K562 (cell line): ENCODE measurements at regions not wholly inside any gene's neighbourhood (a gene's known extent, or its start where the extent isn't known, plus 50 kb on each side); places are given as distances from the start of the nearest gene placed in this dataset.

Source experiments
- CHD2 ChIP-seq: IDR thresholded peaks from 2 replicates; pipeline ENCODE4 v1.6.1; 2011; ENCODE audit warnings: low read depth, low read length
- ELF1 ChIP-seq: fragments of 200-800 bp; sonication (Bioruptor generic); IDR thresholded peaks from 2 replicates; pipeline ENCODE4 v1.6.1; 2016; ENCODE audit warnings: missing genetic modification characterization, missing compliant biosample characterization
- POLR2AphosphoS2 ChIP-seq: IDR thresholded peaks from 2 replicates; pipeline ENCODE4 v1.6.1; 2012; ENCODE audit warnings: low read length, improper control_type of control experiment
- TF ChIP-seq, protein P1 (sequence below): fragments of 450-650 bp; IDR thresholded peaks from 2 replicates; pipeline ENCODE4 v1.6.1; 2017; ENCODE audit warnings: mild to moderate bottlenecking, moderate library complexity

DNA sequence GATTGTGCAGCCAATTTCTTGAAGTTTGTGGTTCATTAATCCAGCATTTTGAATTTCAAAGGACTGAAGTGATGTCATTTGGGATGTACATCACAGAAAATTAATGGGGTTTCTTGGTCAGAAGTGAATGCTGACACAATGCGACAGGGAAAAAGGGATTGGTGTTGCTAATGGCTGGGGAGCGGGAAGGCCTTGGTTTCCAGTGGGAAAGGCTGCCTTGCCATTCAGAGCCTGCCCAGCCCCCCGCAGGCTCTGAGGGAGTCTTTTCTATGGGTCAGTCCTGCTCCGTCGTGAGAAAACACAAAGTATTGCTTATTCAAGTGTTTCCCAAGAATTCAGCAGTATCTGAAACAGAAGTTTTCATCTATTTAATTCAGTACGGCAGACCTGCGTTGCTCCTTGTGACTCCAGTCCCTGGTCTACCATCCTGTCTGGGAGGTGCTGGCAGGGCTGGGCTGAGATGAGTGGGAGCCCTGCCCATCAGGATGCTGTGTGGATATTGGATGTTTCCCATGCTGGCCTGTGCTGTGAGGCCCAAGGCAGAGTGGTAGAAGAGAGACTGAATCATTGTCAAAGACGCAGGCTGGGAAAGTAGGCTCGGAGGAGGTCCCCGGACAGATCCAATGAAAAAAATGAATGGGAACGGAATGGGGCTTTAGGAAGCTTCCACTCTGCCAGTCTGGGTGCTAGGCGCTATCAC, 111.2 kb upstream of the KLHL25 start:
- no peak for TF ChIP-seq ELF1 (tag)
- no peak for TF ChIP-seq POLR2AphosphoS2
- TF ChIP-seq CHD2, result no peak
- TF ChIP-seq, protein P1, sequence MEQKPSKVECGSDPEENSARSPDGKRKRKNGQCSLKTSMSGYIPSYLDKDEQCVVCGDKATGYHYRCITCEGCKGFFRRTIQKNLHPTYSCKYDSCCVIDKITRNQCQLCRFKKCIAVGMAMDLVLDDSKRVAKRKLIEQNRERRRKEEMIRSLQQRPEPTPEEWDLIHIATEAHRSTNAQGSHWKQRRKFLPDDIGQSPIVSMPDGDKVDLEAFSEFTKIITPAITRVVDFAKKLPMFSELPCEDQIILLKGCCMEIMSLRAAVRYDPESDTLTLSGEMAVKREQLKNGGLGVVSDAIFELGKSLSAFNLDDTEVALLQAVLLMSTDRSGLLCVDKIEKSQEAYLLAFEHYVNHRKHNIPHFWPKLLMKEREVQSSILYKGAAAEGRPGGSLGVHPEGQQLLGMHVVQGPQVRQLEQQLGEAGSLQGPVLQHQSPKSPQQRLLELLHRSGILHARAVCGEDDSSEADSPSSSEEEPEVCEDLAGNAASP, result no peak
